ENCODE measurements at regions not wholly inside any gene's neighbourhood (a gene's known extent, or its start where the extent isn't known, plus 50 kb on each side); places are given as distances from the start of the nearest gene placed in this dataset.
A peak's percentile ranks its signal among the peaks of the same experiment; 100 is the strongest.

DNA sequence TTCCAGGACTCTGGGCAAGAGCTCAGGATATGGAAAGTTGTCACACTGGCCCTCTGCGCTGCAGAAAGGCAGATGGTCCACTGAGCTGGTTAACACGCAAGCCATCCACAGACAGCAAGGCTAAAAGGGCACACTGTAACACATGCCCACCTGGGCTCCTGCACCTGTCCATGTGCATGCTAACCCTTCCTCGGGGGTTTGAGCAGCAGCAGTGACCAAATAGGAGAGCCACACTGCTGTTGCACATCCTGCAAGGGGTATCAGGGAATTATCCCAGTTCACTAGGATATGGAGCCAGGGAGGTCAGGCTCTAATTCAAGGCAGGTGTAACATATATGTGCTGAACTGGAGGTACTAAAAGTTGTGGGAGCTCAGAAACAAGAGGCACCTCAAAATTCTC lies 471.0 kb upstream of the CDH5 start:
- no peaks in the 10 kb centered on the region for H3K27me3 ChIP-seq
- WGBS (ENCODE audit: low lambda C conversion rate, missing lambda C conversion rate), result 95% methylated on average over 3 of the region's 3 CpGs
- H3K9me2 ChIP-seq (replicated peaks; ENCODE audit: insufficient read depth), result no peaks in the 10 kb centered on the region
- no peaks in the 10 kb centered on the region for H3K4me1 ChIP-seq (ENCODE audit: insufficient read depth)
- no peak overlapping the region for H2AFZ ChIP-seq
- H3K4me3 ChIP-seq, result no peak overlapping the region
- H4K20me1 ChIP-seq (ENCODE audit: insufficient read depth, poor library complexity, severe bottlenecking), result no peaks in the 10 kb centered on the region
- TF ChIP-seq, protein P1, sequence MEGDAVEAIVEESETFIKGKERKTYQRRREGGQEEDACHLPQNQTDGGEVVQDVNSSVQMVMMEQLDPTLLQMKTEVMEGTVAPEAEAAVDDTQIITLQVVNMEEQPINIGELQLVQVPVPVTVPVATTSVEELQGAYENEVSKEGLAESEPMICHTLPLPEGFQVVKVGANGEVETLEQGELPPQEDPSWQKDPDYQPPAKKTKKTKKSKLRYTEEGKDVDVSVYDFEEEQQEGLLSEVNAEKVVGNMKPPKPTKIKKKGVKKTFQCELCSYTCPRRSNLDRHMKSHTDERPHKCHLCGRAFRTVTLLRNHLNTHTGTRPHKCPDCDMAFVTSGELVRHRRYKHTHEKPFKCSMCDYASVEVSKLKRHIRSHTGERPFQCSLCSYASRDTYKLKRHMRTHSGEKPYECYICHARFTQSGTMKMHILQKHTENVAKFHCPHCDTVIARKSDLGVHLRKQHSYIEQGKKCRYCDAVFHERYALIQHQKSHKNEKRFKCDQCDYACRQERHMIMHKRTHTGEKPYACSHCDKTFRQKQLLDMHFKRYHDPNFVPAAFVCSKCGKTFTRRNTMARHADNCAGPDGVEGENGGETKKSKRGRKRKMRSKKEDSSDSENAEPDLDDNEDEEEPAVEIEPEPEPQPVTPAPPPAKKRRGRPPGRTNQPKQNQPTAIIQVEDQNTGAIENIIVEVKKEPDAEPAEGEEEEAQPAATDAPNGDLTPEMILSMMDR (IDR thresholded peaks at IDR 0.05; ENCODE audit: poor library complexity), result no peak
- TF ChIP-seq EZH2phosphoT487 (IDR thresholded peaks at IDR 0.05; ENCODE audit: low read depth, severe bottlenecking, unreplicated experiment) (no peak), EZH2 (IDR thresholded peaks at IDR 0.05; ENCODE audit: borderline replicate concordance) (no peak)
- no peaks in the 10 kb centered on the region for H3K36me3 ChIP-seq (replicated peaks; ENCODE audit: insufficient read depth, low read depth)
- H3K27ac ChIP-seq, result no peak overlapping the region
- no peaks in the 10 kb centered on the region for H3K79me2 ChIP-seq
- no peak for DNase-seq (ENCODE audit: low spot score)
- H3K4me2 ChIP-seq, result no peak overlapping the region
- H3K9me3 ChIP-seq (ENCODE audit: low read depth), result no peaks in the 10 kb centered on the region

DNA sequence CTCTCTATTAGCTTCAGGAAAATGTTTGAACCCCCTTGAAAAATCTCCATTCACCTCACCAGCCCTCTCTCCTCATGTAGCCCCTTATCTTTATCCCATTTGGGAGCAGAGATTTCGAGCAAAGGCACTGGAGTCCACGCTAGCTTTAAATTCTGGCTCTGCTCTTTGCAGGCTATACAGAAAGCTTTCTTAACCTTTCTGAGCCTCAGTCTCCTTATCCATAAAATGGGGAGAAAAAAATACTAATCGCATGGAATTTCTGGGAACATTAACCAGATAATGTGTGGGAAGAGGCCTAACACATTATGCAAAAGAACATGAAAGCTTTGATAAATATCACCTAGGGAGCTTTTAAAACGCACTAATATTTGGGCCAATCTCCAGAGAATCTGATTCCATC lies 476.3 kb upstream of the CDH5 start:
- Histone ChIP-seq H3K4me3 (no peak overlapping the region), H4K20me1 (ENCODE audit: insufficient read depth, poor library complexity, severe bottlenecking) (no peaks in the 10 kb centered on the region), H3K9me3 (ENCODE audit: low read depth) (no peaks in the 10 kb centered on the region), H3K27ac (no peak overlapping the region), H3K4me1 (ENCODE audit: insufficient read depth) (peaks cover 7% of the 10 kb centered on the region), H3K36me3 (replicated peaks; ENCODE audit: insufficient read depth, low read depth) (no peaks in the 10 kb centered on the region), H3K4me2 (no peak overlapping the region), H3K79me2 (no peaks in the 10 kb centered on the region), H2AFZ (no peak overlapping the region), H3K9me2 (replicated peaks; ENCODE audit: insufficient read depth) (no peaks in the 10 kb centered on the region), H3K27me3 (no peaks in the 10 kb centered on the region)
- no peak for DNase-seq (ENCODE audit: low spot score)
- TF ChIP-seq, protein P1 (IDR thresholded peaks at IDR 0.05; ENCODE audit: poor library complexity), result no peak
- TF ChIP-seq EZH2phosphoT487 (IDR thresholded peaks at IDR 0.05; ENCODE audit: low read depth, severe bottlenecking, unreplicated experiment) (no peak), EZH2 (IDR thresholded peaks at IDR 0.05; ENCODE audit: borderline replicate concordance) (no peak)
- WGBS (ENCODE audit: low lambda C conversion rate, missing lambda C conversion rate), result 90% methylated on average over 4 of the region's 4 CpGs

DNA sequence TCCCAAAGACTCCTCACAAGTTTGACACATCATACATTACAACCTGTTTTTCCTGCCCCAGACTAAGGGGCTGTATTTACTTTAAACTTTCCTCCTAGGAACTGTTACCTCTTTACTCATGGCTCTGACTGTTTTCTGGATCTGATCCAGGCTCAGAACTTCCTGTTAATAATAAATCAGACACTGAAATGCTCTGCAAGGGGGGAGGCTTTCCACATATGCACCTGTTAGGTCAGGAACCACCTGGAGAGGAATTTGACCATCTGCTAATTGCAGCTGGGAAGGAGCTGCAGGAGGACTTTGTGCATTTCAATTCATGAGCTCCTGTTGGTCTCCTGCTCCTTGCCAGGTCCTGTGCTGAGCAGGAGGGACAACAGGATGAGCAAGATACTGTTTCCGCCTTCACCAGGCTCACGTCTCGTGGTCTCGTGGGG lies 476.9 kb upstream of the CDH5 start:
- Histone ChIP-seq H3K27ac (no peak overlapping the region), H3K4me3 (no peak overlapping the region), H3K27me3 (no peaks in the 10 kb centered on the region), H2AFZ (no peak overlapping the region), H3K9me3 (ENCODE audit: low read depth) (no peaks in the 10 kb centered on the region), H3K4me2 (no peak overlapping the region), H3K36me3 (replicated peaks; ENCODE audit: insufficient read depth, low read depth) (no peaks in the 10 kb centered on the region), H3K79me2 (no peaks in the 10 kb centered on the region), H3K9me2 (replicated peaks; ENCODE audit: insufficient read depth) (no peaks in the 10 kb centered on the region), H3K4me1 (ENCODE audit: insufficient read depth) (peaks cover 7% of the 10 kb centered on the region), H4K20me1 (ENCODE audit: insufficient read depth, poor library complexity, severe bottlenecking) (no peaks in the 10 kb centered on the region)
- no peak for TF ChIP-seq EZH2phosphoT487 (IDR thresholded peaks at IDR 0.05; ENCODE audit: low read depth, severe bottlenecking, unreplicated experiment)
- TF ChIP-seq, protein P1 (IDR thresholded peaks at IDR 0.05; ENCODE audit: poor library complexity), result no peak
- no peak for TF ChIP-seq EZH2 (IDR thresholded peaks at IDR 0.05; ENCODE audit: borderline replicate concordance)
- WGBS (ENCODE audit: low lambda C conversion rate, missing lambda C conversion rate), result 68% methylated on average over 3 of the region's 4 CpGs
- peak; percentile 34 for DNase-seq (ENCODE audit: low spot score)

DNA sequence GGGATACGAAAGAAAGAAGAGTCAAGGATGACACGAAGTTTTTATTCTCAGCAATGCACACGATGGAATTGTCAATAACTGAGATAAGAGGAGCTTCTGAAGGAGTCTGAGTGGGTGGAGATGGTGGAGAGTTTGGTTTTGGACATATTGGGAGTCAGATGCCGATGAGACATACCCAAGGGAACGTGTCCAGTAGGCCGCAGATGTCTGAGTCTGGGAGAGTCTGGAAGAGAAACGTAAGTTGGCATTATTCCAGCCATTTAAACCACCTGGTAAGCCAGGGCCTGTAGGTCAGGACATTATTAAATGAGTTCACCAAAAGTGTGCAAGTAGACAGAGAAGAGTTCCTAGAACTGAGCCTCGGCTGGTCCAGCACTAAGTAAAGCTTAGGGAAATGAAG lies 478.3 kb upstream of the CDH5 start:
- Histone ChIP-seq H3K27me3 (no peaks in the 10 kb centered on the region), H2AFZ (no peak overlapping the region), H3K4me3 (no peak overlapping the region), H3K9me3 (ENCODE audit: low read depth) (no peaks in the 10 kb centered on the region), H4K20me1 (ENCODE audit: insufficient read depth, poor library complexity, severe bottlenecking) (no peaks in the 10 kb centered on the region), H3K79me2 (no peaks in the 10 kb centered on the region), H3K36me3 (replicated peaks; ENCODE audit: insufficient read depth, low read depth) (no peaks in the 10 kb centered on the region), H3K9me2 (replicated peaks; ENCODE audit: insufficient read depth) (no peaks in the 10 kb centered on the region), H3K4me2 (no peak overlapping the region), H3K4me1 (ENCODE audit: insufficient read depth) (peaks cover 7% of the 10 kb centered on the region), H3K27ac (no peak overlapping the region)
- TF ChIP-seq EZH2 (IDR thresholded peaks at IDR 0.05; ENCODE audit: borderline replicate concordance), result no peak
- no peak for TF ChIP-seq EZH2phosphoT487 (IDR thresholded peaks at IDR 0.05; ENCODE audit: low read depth, severe bottlenecking, unreplicated experiment)
- TF ChIP-seq, protein P1 (IDR thresholded peaks at IDR 0.05; ENCODE audit: poor library complexity), result no peak
- no peak for DNase-seq (ENCODE audit: low spot score)
- 82% methylated on average over 8 of the region's 8 CpGs for WGBS (ENCODE audit: low lambda C conversion rate, missing lambda C conversion rate)
